K562 (cell line): ENCODE measurements at regions not wholly inside any gene's neighbourhood (a gene's known extent, or its start where the extent isn't known, plus 50 kb on each side); places are given as distances from the start of the nearest gene placed in this dataset.

Source experiments
- ATAC-seq: fragments of 200-7000 bp; cut with Tn5 transposase; 3 replicates; pipeline ENCODE4 v1.9.1; 2020; ENCODE audit warnings: moderate library complexity
- BruUV-seq: library from RNA; stranded (reverse); fragments of 400-500 nt; replicated peaks from 2 replicates; lab custom pipeline; 2021; lab: Mats Ljungman, UMichigan
- CTCF ChIA-PET: fragments of 300-600 bp; formaldehyde crosslinking; extraction: SDS; loops from one replicate; lab custom pipeline; 2021; ENCODE audit warnings: low intra/inter-chr PET ratio; lab: Yijun Ruan, JAX
- POLR2A ChIA-PET: fragments of 300-600, 350-650 bp; sonication (Branson Sonifier 250); formaldehyde crosslinking; extraction: SDS; loops from one replicate; lab custom pipeline; 2021; ENCODE audit warnings: antibody characterized with exemption, inconsistent platforms; lab: Yijun Ruan, JAX
- DNase-seq, 4 experiments: peaks; one replicate each; pipeline versions ENCODE4 v3.0.0 to v3.0.0-alpha.2; 2011 to 2018; ENCODE audit warnings: low spot score in 3 of 4, mixed read lengths in 3 of 4; ENCODE audit errors: extremely low read depth in 1 of 4
- FAIRE-seq: peaks from 2 replicates; lab custom pipeline; 2011; peaks lifted over from hg19 to GRCh38; lab: Jason Lieb, UNC
- H2AFZ ChIP-seq: 2 replicates; pipeline ENCODE4 v1.6.0; 2011; ENCODE audit warnings: low read depth, low read length, control low read depth, inconsistent platforms
- H3K27ac ChIP-seq: fragments of 200-600 bp; 3 replicates; pipeline ENCODE4 v1.8.0; 2011; ENCODE audit warnings: low read depth, mild to moderate bottlenecking, control low read depth, inconsistent platforms, low read length, moderate library complexity, mixed read lengths; ENCODE audit errors: extremely low read depth
- H3K27me3 ChIP-seq, 2 experiments: fragments of 300-600 bp in 1 of 2; 2 replicates in 1 of 2; 3 replicates in 1 of 2; pipeline versions ENCODE4 v1.6.0 to v1.8.0; 2011; ENCODE audit warnings: inconsistent platforms in 2 of 2, low read length in 2 of 2, mild to moderate bottlenecking in 1 of 2, mixed read lengths in 1 of 2, moderate library complexity in 1 of 2; ENCODE audit not compliant: control insufficient read depth in 2 of 2, insufficient read depth in 2 of 2
- H3K36me3 ChIP-seq: fragments of 300-600 bp; 3 replicates; pipeline ENCODE4 v1.8.0; 2011; ENCODE audit warnings: mild to moderate bottlenecking, low read length, inconsistent platforms; ENCODE audit not compliant: control insufficient read depth, insufficient read depth
- H3K4me1 ChIP-seq, 2 experiments: fragments of 200-600 bp in 1 of 2; replicated peaks in 1 of 2; 2 replicates in 1 of 2; 3 replicates in 1 of 2; pipeline versions ENCODE4 v1.5.1 to v1.8.0; 2011; ENCODE audit warnings: inconsistent platforms in 2 of 2, low read length in 2 of 2, mild to moderate bottlenecking in 1 of 2, mixed read lengths in 1 of 2, moderate library complexity in 1 of 2; ENCODE audit not compliant: control insufficient read depth in 2 of 2, insufficient read depth in 2 of 2
- H3K4me2 ChIP-seq: 2 replicates; pipeline ENCODE4 v1.6.1; 2011; ENCODE audit warnings: low read length, control low read depth, inconsistent platforms, mixed read lengths; ENCODE audit not compliant: insufficient read depth
- H3K4me3 ChIP-seq: fragments of 200-600 bp; sonication (generic), shearing (Covaris generic); 2 replicates; pipeline ENCODE4 v1.5.1; 2016; ENCODE audit warnings: control low read depth, inconsistent platforms
- H3K79me2 ChIP-seq: fragments of 200-600 bp; 3 replicates; pipeline ENCODE4 v1.8.0; 2011; ENCODE audit warnings: low read length, inconsistent platforms; ENCODE audit not compliant: control insufficient read depth, insufficient read depth
- H3K9ac ChIP-seq, 2 experiments: 2 replicates each; pipeline versions ENCODE4 v1.6.0 to v1.6.1; 2011; ENCODE audit warnings: low read depth in 2 of 2, low read length in 2 of 2, control low read depth in 1 of 2, inconsistent platforms in 1 of 2, mild to moderate bottlenecking in 1 of 2, mixed read lengths in 1 of 2; ENCODE audit not compliant: insufficient read depth in 1 of 2
- H3K9me1 ChIP-seq: one replicate; pipeline ENCODE4 v1.6.0; 2011; ENCODE audit warnings: inconsistent platforms, mild to moderate bottlenecking, low read length, moderate library complexity; ENCODE audit not compliant: control insufficient read depth, insufficient read depth
- H3K9me3 ChIP-seq: replicated peaks from 2 replicates; pipeline ENCODE4 v1.5.1; 2011; ENCODE audit warnings: low read depth, low read length, inconsistent platforms; ENCODE audit not compliant: control insufficient read depth, insufficient read depth
- H4K20me1 ChIP-seq: replicated peaks from 2 replicates; pipeline ENCODE4 v1.6.1; 2011; ENCODE audit warnings: low read length, inconsistent platforms, mixed read lengths; ENCODE audit not compliant: control insufficient read depth, insufficient read depth
- EGR1 ChIP-seq: fragments of 450-650 bp; conservative IDR thresholded peaks from 2 replicates; pipeline ENCODE4 v1.6.1; 2017; ENCODE audit warnings: mild to moderate bottlenecking
- ETS2 ChIP-seq: IDR thresholded peaks from 2 replicates; pipeline ENCODE4 v1.6.1; 2016; ENCODE audit warnings: borderline replicate concordance, missing genetic modification characterization, mild to moderate bottlenecking, moderate library complexity, missing compliant biosample characterization; ENCODE audit not compliant: poor library complexity, severe bottlenecking
- FOXA3 ChIP-seq, 2 experiments: fragments of 450-650 bp in 1 of 2; sonication (generic) in 1 of 2; formaldehyde crosslinking; IDR thresholded peaks in 1 of 2; conservative IDR thresholded peaks in 1 of 2; 2 replicates each; pipeline versions ENCODE4 v1.4.0 to v1.8.0; 2020 to 2022; ENCODE audit warnings: mild to moderate bottlenecking in 2 of 2, missing genetic modification reagents in 1 of 2
- PTBP1 ChIP-seq: fragments of 200-400 bp; formaldehyde crosslinking; IDR thresholded peaks from 2 replicates; pipeline ENCODE4 v1.6.1; 2017; ENCODE audit warnings: low read depth, low read length
- RUNX1 ChIP-seq: sonication (generic); IDR thresholded peaks from 2 replicates; pipeline ENCODE4 v1.6.1; 2016; ENCODE audit warnings: antibody characterized with exemption, low read depth
- USF2 ChIP-seq: sonication (generic); formaldehyde crosslinking; IDR thresholded peaks from 2 replicates; pipeline ENCODE4 v1.5.0; 2020; ENCODE audit warnings: missing genetic modification reagents
- ZNF551 ChIP-seq: fragments of 250-450 bp; sonication (Bioruptor Pico); IDR thresholded peaks from 2 replicates; pipeline ENCODE4 v1.5.0; 2021; ENCODE audit warnings: mild to moderate bottlenecking, moderate library complexity
- ZNF589 ChIP-seq: fragments of 200-800 bp; sonication (Bioruptor generic); IDR thresholded peaks from 2 replicates; pipeline ENCODE4 v1.6.1; 2016; ENCODE audit warnings: low read depth, missing genetic modification characterization, missing compliant biosample characterization
- ZNF655 ChIP-seq: fragments of 250-450 bp; sonication (Bioruptor Pico); IDR thresholded peaks from 2 replicates; pipeline ENCODE4 v1.5.0; 2021
- WGBS: fragments of 100-300 bp; shearing (Covaris generic); methylation state at CpG from one replicate; pipeline ENCODE4 v1.1.6; 2016; ENCODE audit warnings: low coverage, mixed read lengths; ENCODE audit not compliant: insufficient coverage; ENCODE audit errors: missing lambda C conversion rate; 5-methylcytosine and 5-hydroxymethylcytosine counted together
- in situ Hi-C: fragments of 300-500 bp; cut with MboI; formaldehyde crosslinking; loops from 4 replicates; pipeline ENCODE4 v1.15.0; 2018; ENCODE audit warnings: inconsistent platforms, mixed read lengths
- intact Hi-C: fragments of 100-400 bp; cut with micrococcal nuclease; formaldehyde crosslinking; loops from 2 replicates; pipeline ENCODE4 v1.14.2; 2022
- TF ChIP-seq, protein P1 (sequence below): fragments of 450-650 bp; IDR thresholded peaks from 2 replicates; pipeline ENCODE4 v1.6.1; 2016; ENCODE audit warnings: low read depth, mild to moderate bottlenecking, moderate library complexity

GRCh38 chr6:91303326-91303725, 716.5 kb upstream of the MAP3K7 start:
- ChIA-PET CTCF (no interaction called here), POLR2A (no interaction called here)
- FAIRE-seq (no peak), DNase-seq (no peak), ATAC-seq (no peak)
- intact Hi-C loops = no loop called here
- BruUV-seq = no TSS peak
- Histone ChIP-seq H3K27me3 (no peaks in the 10 kb centered on the region), H3K27ac (no peak overlapping the region), H3K4me3 (no peak overlapping the region), H3K9me1 (no peaks in the 10 kb centered on the region), H2AFZ (no peak overlapping the region), H3K4me2 (no peak overlapping the region), H3K9me3 (no peaks in the 10 kb centered on the region), H3K36me3 (no peaks in the 10 kb centered on the region), H3K9ac (no peak overlapping the region), H4K20me1 (no peaks in the 10 kb centered on the region), H3K79me2 (no peaks in the 10 kb centered on the region), H3K4me1 (no peaks in the 10 kb centered on the region)
- in situ Hi-C loops = no loop called here
- no peak for TF ChIP-seq EGR1
- no peak for TF ChIP-seq ZNF551
- TF ChIP-seq, protein P1, sequence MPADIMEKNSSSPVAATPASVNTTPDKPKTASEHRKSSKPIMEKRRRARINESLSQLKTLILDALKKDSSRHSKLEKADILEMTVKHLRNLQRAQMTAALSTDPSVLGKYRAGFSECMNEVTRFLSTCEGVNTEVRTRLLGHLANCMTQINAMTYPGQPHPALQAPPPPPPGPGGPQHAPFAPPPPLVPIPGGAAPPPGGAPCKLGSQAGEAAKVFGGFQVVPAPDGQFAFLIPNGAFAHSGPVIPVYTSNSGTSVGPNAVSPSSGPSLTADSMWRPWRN = no peak
- TF ChIP-seq ZNF589 (CRISPR knock-in tag) = no peak
- TF ChIP-seq USF2 (CRISPR knock-in tag) = no peak
- TF ChIP-seq PTBP1 = no peak
- TF ChIP-seq RUNX1 = no peak
- no peak for TF ChIP-seq FOXA3 (CRISPR knock-in tag; conservative IDR thresholded peaks at IDR 0.05 in 1 of 2, IDR thresholded peaks at IDR 0.05 in 1 of 2)
- TF ChIP-seq ETS2 (tag) = no peak
- TF ChIP-seq ZNF655 (CRISPR knock-in tag) = no peak
- WGBS = 5% methylated on average over 12 of the region's 12 CpGs
